Myocyte (in vitro differentiated cells): ENCODE measurements at regions not wholly inside any gene's neighbourhood (a gene's known extent, or its start where the extent isn't known, plus 50 kb on each side); places are given as distances from the start of the nearest gene placed in this dataset.
A peak's percentile ranks its signal among the peaks of the same experiment; 100 is the strongest.

Source experiments
- DNase-seq: peaks from one replicate; pipeline ENCODE4 v3.0.0-alpha.2; 2012; ENCODE audit warnings: low read depth

GRCh38 chr6:166050559-166050958, 117.1 kb downstream of the TBXT start:
- no peak for DNase-seq

- no peak for DNase-seq
Observed at GRCh38 chr6:166046982-166047381, 120.7 kb downstream of the TBXT start.

GRCh38 chr6:166046226-166046625, 121.4 kb downstream of the TBXT start:
- peak; percentile 41 for DNase-seq

GRCh38 chr6:166045860-166046200, 121.8 kb downstream of the TBXT start:
- DNase-seq, result no peak

GRCh38 chr6:166045173-166045859, 122.3 kb downstream of the TBXT start:
- DNase-seq, result no peak

- DNase-seq, result no peak
Observed at GRCh38 chr6:166041277-166041676, 126.4 kb downstream of the TBXT start.

GRCh38 chr6:166040292-166040691, 127.4 kb downstream of the TBXT start:
- DNase-seq, result no peak

- no peak for DNase-seq
Observed at GRCh38 chr6:166036316-166037095, 131.1 kb downstream of the TBXT start.

- peak; percentile 67 for DNase-seq
Observed at GRCh38 chr6:166032366-166033200, 135.1 kb downstream of the TBXT start.

- DNase-seq, result no peak
Observed at GRCh38 chr6:166031275-166031674, 136.4 kb downstream of the TBXT start.

GRCh38 chr6:166029506-166029905, 138.1 kb downstream of the TBXT start:
- DNase-seq, result no peak

GRCh38 chr6:166027761-166028160, 139.9 kb downstream of the TBXT start:
- no peak for DNase-seq

- no peak for DNase-seq
Observed at GRCh38 chr6:166026586-166027126, 141.0 kb downstream of the TBXT start.

- peak; percentile 84 for DNase-seq
Observed at GRCh38 chr6:166025149-166025898, 142.3 kb downstream of the TBXT start.

- DNase-seq, result no peak
Observed at GRCh38 chr6:166024252-166024651, 143.4 kb downstream of the TBXT start.

- DNase-seq, result no peak
Observed at GRCh38 chr6:166023273-166023989, 144.2 kb downstream of the TBXT start.

- DNase-seq, result no peak
Observed at GRCh38 chr6:166021429-166021828, 146.2 kb downstream of the TBXT start.

GRCh38 chr6:166019214-166019613, 148.4 kb downstream of the TBXT start:
- peak; percentile 18 for DNase-seq

- DNase-seq, result no peak
Observed at GRCh38 chr6:166017032-166017635, 150.5 kb downstream of the TBXT start.

GRCh38 chr6:166014966-166015365, 152.7 kb downstream of the TBXT start:
- no peak for DNase-seq
